Activated CD8-positive, alpha-beta memory T cell treated with anti-CD3 and anti-CD28 coated beads, Interleukin-2, amount 50 U/mL, for 4 hours (primary cell): ENCODE measurements at regions not wholly inside any gene's neighbourhood (a gene's known extent, or its start where the extent isn't known, plus 50 kb on each side); places are given as distances from the start of the nearest gene placed in this dataset.
"Not testable (repeated sequence)": the region's sequence is repeated elsewhere in the genome, so short reads cannot be mapped to it uniquely, and the experiment has no call there.

Experiments
- DNase-seq: peaks from one replicate; pipeline ENCODE4 v3.0.0-alpha.2; 2020

- not testable (repeated sequence) for DNase-seq
Observed at GRCh38 chr12:9304540-9304939, 96.3 kb upstream of the PZP start.

GRCh38 chr12:9295872-9296271, 87.7 kb upstream of the PZP start:
- not testable (repeated sequence) for DNase-seq

GRCh38 chr12:9294072-9294620, 86.0 kb upstream of the PZP start:
- not testable (repeated sequence) for DNase-seq

- not testable (repeated sequence) for DNase-seq
Observed at GRCh38 chr12:9293391-9293790, 85.2 kb upstream of the PZP start.

GRCh38 chr12:9289984-9290383, 81.8 kb upstream of the PZP start:
- not testable (repeated sequence) for DNase-seq

GRCh38 chr12:9284724-9285123, 76.5 kb upstream of the PZP start:
- DNase-seq, result not testable (repeated sequence)

- DNase-seq, result not testable (repeated sequence)
Observed at GRCh38 chr12:9284197-9284596, 76.0 kb upstream of the PZP start.

- DNase-seq, result peak; percentile 71
Observed at GRCh38 chr12:9283346-9284095, 75.3 kb upstream of the PZP start.

GRCh38 chr12:9276990-9277389, 68.8 kb upstream of the PZP start:
- DNase-seq, result no peak

- DNase-seq, result no peak
Observed at GRCh38 chr12:9273276-9273675, 65.1 kb upstream of the PZP start.

- no peak for DNase-seq
Observed at GRCh38 chr12:9271875-9272274, 63.7 kb upstream of the PZP start.

- no peak for DNase-seq
Observed at GRCh38 chr12:9264546-9264945, 56.4 kb upstream of the PZP start.

GRCh38 chr12:9260931-9261330, 52.7 kb upstream of the PZP start:
- DNase-seq, result no peak

GRCh38 chr12:9258676-9259075, 50.5 kb upstream of the PZP start:
- no peak for DNase-seq
